ENCODE measurements at regions not wholly inside any gene's neighbourhood (a gene's known extent, or its start where the extent isn't known, plus 50 kb on each side); places are given as distances from the start of the nearest gene placed in this dataset.

DNA sequence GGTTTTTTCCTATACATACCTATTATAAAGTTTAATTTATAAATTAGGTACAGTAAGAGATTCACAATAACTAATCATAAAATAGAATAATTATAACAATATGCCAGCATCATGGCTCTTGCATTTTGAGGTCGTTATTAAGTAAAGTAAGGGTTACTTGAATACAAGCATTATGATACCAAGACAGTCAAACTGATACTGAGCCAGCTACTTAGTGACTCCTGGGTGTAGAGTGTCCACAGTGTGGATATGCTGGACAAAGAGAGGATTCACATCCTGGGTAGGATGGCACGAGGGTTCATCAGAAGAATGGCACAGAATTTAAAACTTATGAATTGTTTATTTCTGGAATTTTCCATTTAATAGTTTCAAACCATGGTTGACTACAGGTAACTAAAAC is 157.2 kb upstream of the IL12A start:
- TF ChIP-seq, protein P1, sequence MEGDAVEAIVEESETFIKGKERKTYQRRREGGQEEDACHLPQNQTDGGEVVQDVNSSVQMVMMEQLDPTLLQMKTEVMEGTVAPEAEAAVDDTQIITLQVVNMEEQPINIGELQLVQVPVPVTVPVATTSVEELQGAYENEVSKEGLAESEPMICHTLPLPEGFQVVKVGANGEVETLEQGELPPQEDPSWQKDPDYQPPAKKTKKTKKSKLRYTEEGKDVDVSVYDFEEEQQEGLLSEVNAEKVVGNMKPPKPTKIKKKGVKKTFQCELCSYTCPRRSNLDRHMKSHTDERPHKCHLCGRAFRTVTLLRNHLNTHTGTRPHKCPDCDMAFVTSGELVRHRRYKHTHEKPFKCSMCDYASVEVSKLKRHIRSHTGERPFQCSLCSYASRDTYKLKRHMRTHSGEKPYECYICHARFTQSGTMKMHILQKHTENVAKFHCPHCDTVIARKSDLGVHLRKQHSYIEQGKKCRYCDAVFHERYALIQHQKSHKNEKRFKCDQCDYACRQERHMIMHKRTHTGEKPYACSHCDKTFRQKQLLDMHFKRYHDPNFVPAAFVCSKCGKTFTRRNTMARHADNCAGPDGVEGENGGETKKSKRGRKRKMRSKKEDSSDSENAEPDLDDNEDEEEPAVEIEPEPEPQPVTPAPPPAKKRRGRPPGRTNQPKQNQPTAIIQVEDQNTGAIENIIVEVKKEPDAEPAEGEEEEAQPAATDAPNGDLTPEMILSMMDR (IDR thresholded peaks at IDR 0.05) = no peak
- no peak for TF ChIP-seq POLR2A (IDR thresholded peaks at IDR 0.05)
- TF ChIP-seq POLR2AphosphoS5 (IDR thresholded peaks at IDR 0.05) = no peak
